ENCODE measurements at regions not wholly inside any gene's neighbourhood (a gene's known extent, or its start where the extent isn't known, plus 50 kb on each side); places are given as distances from the start of the nearest gene placed in this dataset.

GRCh38 chr15:81760686-81761085 lies 285.1 kb downstream of the MEX3B start:
- POLR2A ChIA-PET, result no interaction called here

GRCh38 chr15:81758818-81759284 lies 287.0 kb downstream of the MEX3B start:
- ChIA-PET POLR2A (no interaction called here), CTCF (no interaction called here)
- Histone ChIP-seq H3K36me3 (ENCODE audit: control insufficient read depth, insufficient read depth, low read length) (no peaks in the 10 kb centered on the region), H3K27me3 (ENCODE audit: control insufficient read depth, insufficient read depth, low read length) (no peaks in the 10 kb centered on the region), H3K4me3 (ENCODE audit: low read depth, low read length) (no peak overlapping the region)
- no peak for TF ChIP-seq CTCF (IDR thresholded peaks at IDR 0.05; ENCODE audit: insufficient read depth, low read depth, low read length)
- DNase-seq (ENCODE audit: low read depth), result no peak

More at GRCh38 chr15:81760686-81761085, 285.1 kb downstream of the MEX3B start:
- Histone ChIP-seq H3K36me3 (ENCODE audit: control insufficient read depth, insufficient read depth, low read length) (no peaks in the 10 kb centered on the region), H3K27me3 (ENCODE audit: control insufficient read depth, insufficient read depth, low read length) (no peaks in the 10 kb centered on the region), H3K4me3 (ENCODE audit: low read depth, low read length) (no peak overlapping the region)
- CTCF ChIA-PET, result no interaction called here
- no peak for TF ChIP-seq CTCF (IDR thresholded peaks at IDR 0.05; ENCODE audit: insufficient read depth, low read depth, low read length)
- DNase-seq (ENCODE audit: low read depth), result no peak

- POLR2A ChIA-PET, result no interaction called here
- no peak for TF ChIP-seq CTCF (IDR thresholded peaks at IDR 0.05; ENCODE audit: insufficient read depth, low read depth, low read length)
- CTCF ChIA-PET, result no interaction called here
- no peak for DNase-seq (ENCODE audit: low read depth)
- Histone ChIP-seq H3K27me3 (ENCODE audit: control insufficient read depth, insufficient read depth, low read length) (no peaks in the 10 kb centered on the region), H3K4me3 (ENCODE audit: low read depth, low read length) (no peak overlapping the region), H3K36me3 (ENCODE audit: control insufficient read depth, insufficient read depth, low read length) (no peaks in the 10 kb centered on the region)
Measured at GRCh38 chr15:81755626-81756025, 290.2 kb downstream of the MEX3B start.

GRCh38 chr15:81754078-81754477 lies 291.7 kb downstream of the MEX3B start:
- Histone ChIP-seq H3K36me3 (ENCODE audit: control insufficient read depth, insufficient read depth, low read length) (no peaks in the 10 kb centered on the region), H3K4me3 (ENCODE audit: low read depth, low read length) (no peak overlapping the region), H3K27me3 (ENCODE audit: control insufficient read depth, insufficient read depth, low read length) (no peaks in the 10 kb centered on the region)
- CTCF ChIA-PET, result no interaction called here
- no peak for DNase-seq (ENCODE audit: low read depth)
- TF ChIP-seq CTCF (IDR thresholded peaks at IDR 0.05; ENCODE audit: insufficient read depth, low read depth, low read length), result no peak
- POLR2A ChIA-PET, result no interaction called here

GRCh38 chr15:81752974-81753373 lies 292.8 kb downstream of the MEX3B start:
- Histone ChIP-seq H3K4me3 (ENCODE audit: low read depth, low read length) (no peak overlapping the region), H3K27me3 (ENCODE audit: control insufficient read depth, insufficient read depth, low read length) (no peaks in the 10 kb centered on the region), H3K36me3 (ENCODE audit: control insufficient read depth, insufficient read depth, low read length) (no peaks in the 10 kb centered on the region)
- no peak for DNase-seq (ENCODE audit: low read depth)
- POLR2A ChIA-PET, result interaction anchor here (0.5 kb wide), 1 partner anchor 344 kb away, joined by 3 read pairs; no protein-coding TSS in a partner anchor
- CTCF ChIA-PET, result no interaction called here
- TF ChIP-seq CTCF (IDR thresholded peaks at IDR 0.05; ENCODE audit: insufficient read depth, low read depth, low read length), result no peak
